HG02642 (cell line): ENCODE measurements at regions not wholly inside any gene's neighbourhood (a gene's known extent, or its start where the extent isn't known, plus 50 kb on each side); places are given as distances from the start of the nearest gene placed in this dataset.

Experiments
- ATAC-seq: cut with Tn5 transposase; IDR thresholded peaks from one replicate; pipeline ENCODE4 v1.9.1; 2021; ENCODE audit warnings: mild to moderate bottlenecking; ENCODE audit not compliant: unreplicated experiment, poor library complexity

- no peak for ATAC-seq
Observed at GRCh38 chr21:26659757-26660156, 86.7 kb upstream of the CYYR1 start.

- no peak for ATAC-seq
Observed at GRCh38 chr21:26659182-26659581, 86.1 kb upstream of the CYYR1 start.

- ATAC-seq = no peak
Observed at GRCh38 chr21:26655460-26655859, 82.4 kb upstream of the CYYR1 start.

GRCh38 chr21:26653430-26653829 lies 80.3 kb upstream of the CYYR1 start:
- no peak for ATAC-seq

- ATAC-seq = no peak
Observed at GRCh38 chr21:26652854-26653253, 79.8 kb upstream of the CYYR1 start.

GRCh38 chr21:26641062-26641461 lies 68.0 kb upstream of the CYYR1 start:
- ATAC-seq = no peak

- no peak for ATAC-seq
Observed at GRCh38 chr21:26637201-26637745, 64.2 kb upstream of the CYYR1 start.

GRCh38 chr21:26635681-26636080 lies 62.6 kb upstream of the CYYR1 start:
- no peak for ATAC-seq

GRCh38 chr21:26632691-26633090 lies 59.6 kb upstream of the CYYR1 start:
- ATAC-seq = no peak

- ATAC-seq = no peak
Observed at GRCh38 chr21:26626187-26626586, 53.1 kb upstream of the CYYR1 start.

GRCh38 chr21:26624983-26625519 lies 52.0 kb upstream of the CYYR1 start:
- ATAC-seq = no peak
